ENCODE measurements at regions not wholly inside any gene's neighbourhood (a gene's known extent, or its start where the extent isn't known, plus 50 kb on each side); places are given as distances from the start of the nearest gene placed in this dataset.

DNA sequence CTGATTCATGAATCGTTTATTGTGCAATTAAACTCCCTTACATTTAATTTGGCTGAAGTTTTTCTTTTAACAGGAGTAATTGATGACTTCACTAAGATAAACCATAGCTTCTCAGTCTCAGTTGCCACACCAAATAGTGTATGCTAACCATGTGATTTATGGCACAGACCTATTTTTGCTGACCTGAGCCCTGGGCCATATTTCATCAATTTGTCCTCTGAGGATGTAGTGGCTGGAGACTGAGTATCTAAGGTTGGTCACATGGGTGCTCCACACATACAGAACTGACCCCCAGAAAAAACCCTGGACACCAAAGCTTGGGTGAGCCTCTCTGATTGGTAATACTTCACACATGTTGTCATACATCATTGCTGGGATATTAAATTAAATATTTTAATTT lies 255.1 kb downstream of the NEDD1 start:
- WGBS, 2 donors = 23 to 50% methylated on average over 1 of the region's 1 CpG
- intact Hi-C loops (cut with DNase I) = no loop called here

DNA sequence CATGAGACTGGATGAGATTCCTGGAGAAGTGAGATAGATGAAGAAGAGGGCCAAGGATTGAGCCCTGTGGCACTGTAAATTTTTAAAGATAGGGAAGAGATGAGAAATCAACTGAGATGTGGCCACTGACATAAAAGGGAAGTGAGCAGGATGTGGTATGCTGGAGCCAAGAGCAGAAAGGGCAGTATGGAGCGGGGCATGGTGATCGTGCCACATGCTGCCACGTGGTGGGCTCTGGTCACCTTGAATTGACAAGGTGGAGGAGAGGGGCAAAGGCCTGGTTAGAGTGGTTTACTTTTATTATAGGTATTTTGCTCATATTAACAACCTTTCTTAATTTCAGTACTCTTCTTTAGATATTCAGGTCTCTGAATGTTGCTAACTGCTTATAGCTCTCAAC lies 257.9 kb downstream of the NEDD1 start:
- Histone ChIP-seq H3K4me3 (no peak overlapping the region), H3K27me3 (no peaks in the 10 kb centered on the region), H3K4me1 (no peaks in the 10 kb centered on the region), H3K27ac (no peak overlapping the region), H3K9me3 (no peaks in the 10 kb centered on the region), H3K36me3 (no peaks in the 10 kb centered on the region)
- intact Hi-C loops (cut with DNase I) = no loop called here
- WGBS, 2 donors = 44 to 69% methylated on average over 3 of the region's 3 CpGs
- no peak for TF ChIP-seq CTCF (IDR thresholded peaks at IDR 0.05)
- TF ChIP-seq POLR2A (IDR thresholded peaks at IDR 0.05) = no peak
- no peak for DNase-seq

More for the DNA sequence above, 255.1 kb downstream of the NEDD1 start:
- Histone ChIP-seq H3K4me3 (no peak overlapping the region), H3K4me1 (no peaks in the 10 kb centered on the region), H3K27ac (no peak overlapping the region), H3K27me3 (no peaks in the 10 kb centered on the region), H3K9me3 (no peaks in the 10 kb centered on the region), H3K36me3 (no peaks in the 10 kb centered on the region)
- TF ChIP-seq CTCF (IDR thresholded peaks at IDR 0.05) (no peak), POLR2A (IDR thresholded peaks at IDR 0.05) (no peak)
- DNase-seq = no peak

- Histone ChIP-seq H3K4me1 (no peaks in the 10 kb centered on the region), H3K4me3 (no peak overlapping the region), H3K9me3 (no peaks in the 10 kb centered on the region), H3K27ac (no peak overlapping the region), H3K27me3 (no peaks in the 10 kb centered on the region), H3K36me3 (no peaks in the 10 kb centered on the region)
- TF ChIP-seq POLR2A (IDR thresholded peaks at IDR 0.05) = no peak
- DNase-seq = no peak
- intact Hi-C loops (cut with DNase I) = no loop called here
- 68 to 75% methylated on average over 4 of the region's 4 CpGs for whole genome bisulfite sequencing, 2 donors
Observed at GRCh38 chr12:97167598-97167997, 260.5 kb downstream of the NEDD1 start.

- DNase-seq = no peak
- H3K27me3 ChIP-seq = no peaks in the 10 kb centered on the region
- no peaks in the 10 kb centered on the region for H3K9me3 ChIP-seq
- no peak overlapping the region for H3K27ac ChIP-seq
- H3K36me3 ChIP-seq = no peaks in the 10 kb centered on the region
- intact Hi-C loops (cut with DNase I) = no loop called here
- WGBS, 2 donors = 61 to 73% methylated on average over 4 of the region's 4 CpGs
- no peaks in the 10 kb centered on the region for H3K4me1 ChIP-seq
- TF ChIP-seq POLR2A (IDR thresholded peaks at IDR 0.05) (no peak), CTCF (IDR thresholded peaks at IDR 0.05) (no peak)
- H3K4me3 ChIP-seq = no peak overlapping the region
Observed at GRCh38 chr12:97168804-97169203, 261.7 kb downstream of the NEDD1 start.

- H3K9me3 ChIP-seq = no peaks in the 10 kb centered on the region
- no peak for DNase-seq
- no peak overlapping the region for H3K4me3 ChIP-seq
- TF ChIP-seq CTCF (IDR thresholded peaks at IDR 0.05) (no peak), POLR2A (IDR thresholded peaks at IDR 0.05) (no peak)
- 70 to 72% methylated on average over 6 of the region's 6 CpGs for WGBS, 2 donors
- no peaks in the 10 kb centered on the region for H3K36me3 ChIP-seq
- H3K27me3 ChIP-seq = no peaks in the 10 kb centered on the region
- no peaks in the 10 kb centered on the region for H3K4me1 ChIP-seq
- H3K27ac ChIP-seq = no peak overlapping the region
- intact Hi-C loops (cut with DNase I) = no loop called here
Observed at GRCh38 chr12:97169889-97170567, 263.0 kb downstream of the NEDD1 start.

All from esophagus squamous epithelium (tissue), 5 donors.